PFSK-1 (cell line): ENCODE measurements at regions not wholly inside any gene's neighbourhood (a gene's known extent, or its start where the extent isn't known, plus 50 kb on each side); places are given as distances from the start of the nearest gene placed in this dataset.

Experiments
- POLR2AphosphoS5 ChIP-seq: IDR thresholded peaks from 2 replicates; pipeline ENCODE4 v1.6.1; 2012; ENCODE audit warnings: low read depth, mild to moderate bottlenecking, control low read depth, low read length, moderate library complexity
- REST ChIP-seq, 2 experiments: IDR thresholded peaks; 2 replicates each; pipeline versions ENCODE4 v1.6.1 to v1.8.0; 2011 to 2012; ENCODE audit warnings: low read depth in 2 of 2, low read length in 2 of 2, control low read depth in 1 of 2, inconsistent platforms in 1 of 2, mild to moderate bottlenecking in 1 of 2, moderate library complexity in 1 of 2; ENCODE audit not compliant: insufficient read depth in 1 of 2
- SIN3A ChIP-seq: IDR thresholded peaks from 2 replicates; pipeline ENCODE4 v1.6.1; 2012; ENCODE audit warnings: mild to moderate bottlenecking, low read length, moderate library complexity, borderline replicate concordance; ENCODE audit not compliant: insufficient read depth
- TAF1 ChIP-seq: IDR thresholded peaks from 2 replicates; pipeline ENCODE4 v1.6.1; 2012; ENCODE audit warnings: low read length, control low read depth, borderline replicate concordance; ENCODE audit not compliant: insufficient read depth

- TF ChIP-seq POLR2AphosphoS5 (no peak), TAF1 (no peak), SIN3A (no peak), REST (IDR thresholded peaks at IDR 0.05; ENCODE audit: insufficient read depth in 1 of 2, low read depth in 2 of 2, low read length in 2 of 2) (no peak)
These were observed 118.5 kb downstream of the ZNF33B start for GRCh38 chr10:42519761-42520460.
